ENCODE measurements at regions not wholly inside any gene's neighbourhood (a gene's known extent, or its start where the extent isn't known, plus 50 kb on each side); places are given as distances from the start of the nearest gene placed in this dataset.
A peak's percentile ranks its signal among the peaks of the same experiment; 100 is the strongest.
"Not testable (repeated sequence)": the region's sequence is repeated elsewhere in the genome, so short reads cannot be mapped to it uniquely, and the experiment has no call there.

GRCh38 chr22:27101288-27101687, 443.9 kb downstream of the MIAT start:
- no peak for ATAC-seq

DNA sequence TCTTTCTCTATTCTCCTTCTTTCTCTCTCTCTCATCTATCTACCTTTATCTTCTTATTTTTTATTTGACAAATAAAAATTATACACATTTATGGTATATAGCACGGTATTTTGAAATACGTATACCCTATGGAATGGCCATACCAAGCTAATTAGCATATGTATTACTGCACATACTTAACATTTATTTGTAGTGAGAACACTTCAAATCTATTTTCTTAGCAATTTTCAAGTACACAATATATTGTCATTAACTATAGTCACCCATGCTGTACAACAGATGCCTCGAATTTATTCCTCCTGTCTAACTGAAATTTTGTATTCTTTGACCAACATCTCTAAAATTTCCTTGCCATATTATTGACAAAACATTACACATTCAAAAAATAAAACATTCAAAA, 447.1 kb downstream of the MIAT start:
- ATAC-seq, result no peak

DNA sequence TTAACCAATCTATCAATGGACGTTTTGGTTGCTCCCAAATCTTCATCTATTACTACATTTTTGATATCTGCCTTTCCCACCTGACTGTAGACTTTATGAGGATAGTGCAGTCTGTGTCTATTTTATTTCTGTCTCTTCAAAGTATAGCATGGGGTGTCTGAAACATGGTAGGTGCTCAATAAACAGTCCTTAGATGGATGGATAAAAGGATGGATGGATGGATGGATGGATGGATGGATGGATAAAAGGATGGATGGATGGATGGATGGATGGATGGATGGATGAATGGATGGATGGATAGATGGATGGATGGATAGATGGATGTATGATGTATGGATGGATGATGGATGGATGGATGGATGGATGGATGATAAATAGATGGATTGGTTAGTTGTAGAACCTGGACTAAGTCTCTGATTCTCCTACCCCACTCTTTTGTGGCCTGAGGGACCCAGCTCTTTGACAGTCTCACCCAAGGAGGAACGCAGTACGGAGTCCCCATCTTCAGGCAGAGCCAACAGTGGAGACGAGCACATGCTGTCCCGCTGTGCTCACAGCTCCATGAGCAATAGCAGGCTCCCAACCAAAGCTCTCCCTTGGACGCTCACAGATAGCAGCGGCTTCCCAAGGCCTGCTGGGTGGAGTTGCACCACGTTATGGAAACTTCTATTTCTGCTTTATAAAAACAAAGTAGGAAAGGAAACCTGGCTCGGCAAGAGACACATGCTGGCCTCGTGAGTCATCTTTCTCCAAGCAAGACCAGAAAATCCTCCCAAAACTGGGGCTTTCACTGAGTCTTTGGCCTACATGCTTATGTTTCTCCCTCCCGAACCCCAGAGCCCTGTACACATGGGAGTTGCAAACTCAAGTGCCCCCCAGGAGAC, 448.0 kb downstream of the MIAT start:
- peak; percentile 16 for ATAC-seq

DNA sequence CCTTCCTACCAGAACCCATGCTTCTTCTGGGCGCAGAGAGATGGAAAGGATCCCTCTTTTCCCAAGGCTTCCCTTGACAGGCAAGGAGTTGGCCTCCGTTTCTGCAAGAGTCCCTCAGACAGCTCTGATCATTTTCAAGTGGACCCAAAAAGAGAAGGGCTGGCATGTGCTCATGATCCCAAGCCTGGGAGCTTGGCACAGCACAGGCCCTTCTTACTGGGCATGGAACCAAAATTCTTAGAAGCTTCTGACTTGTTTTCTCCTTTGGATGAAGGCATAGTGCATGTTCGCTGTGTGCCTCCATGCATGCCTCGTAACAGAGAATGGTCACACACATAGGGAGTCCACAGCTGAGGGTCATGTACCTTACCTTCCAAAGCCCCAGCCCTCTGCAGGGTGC, 449.6 kb downstream of the MIAT start:
- no peak for ATAC-seq

DNA sequence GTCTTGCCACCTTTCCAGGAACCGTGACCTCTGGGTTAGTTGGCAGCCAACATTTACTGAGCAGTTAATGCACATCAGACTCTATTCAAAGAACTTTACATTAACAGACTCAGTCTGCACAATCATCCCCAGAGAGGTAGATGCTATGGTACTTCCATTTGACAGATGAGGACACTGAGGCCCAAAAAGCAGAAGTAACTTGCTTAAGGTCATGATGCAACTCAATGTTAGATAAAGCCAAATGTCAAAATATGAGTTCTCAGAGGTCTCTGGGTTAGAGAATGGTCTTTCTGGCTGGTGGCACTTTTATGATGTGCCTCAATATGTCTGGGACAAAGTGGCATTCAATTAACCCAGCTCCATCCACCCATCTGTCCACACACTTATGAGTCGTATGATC, 450.0 kb downstream of the MIAT start:
- no peak for ATAC-seq

DNA sequence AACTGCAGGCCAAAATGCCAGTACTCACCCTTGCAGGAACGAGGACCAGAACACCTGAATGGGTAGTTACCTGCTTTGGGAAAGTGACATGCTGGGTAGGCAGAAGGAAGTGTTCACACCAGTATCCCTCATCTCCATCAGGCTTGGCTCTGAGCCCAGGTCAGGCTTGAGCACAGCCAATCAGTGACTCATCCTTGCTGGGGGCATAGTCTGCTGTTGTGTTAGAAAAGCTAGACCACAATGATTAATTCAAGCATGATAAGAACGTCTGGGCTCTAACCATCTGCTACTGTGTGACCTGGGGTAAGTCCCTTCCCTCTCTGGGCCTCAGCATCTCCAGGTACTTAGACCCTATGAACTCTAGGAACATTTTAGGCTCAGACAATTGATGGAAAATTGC, 450.4 kb downstream of the MIAT start:
- peak; percentile 57 for ATAC-seq

- no peak for ATAC-seq
These were observed 451.2 kb downstream of the MIAT start for GRCh38 chr22:27108425-27109114.

DNA sequence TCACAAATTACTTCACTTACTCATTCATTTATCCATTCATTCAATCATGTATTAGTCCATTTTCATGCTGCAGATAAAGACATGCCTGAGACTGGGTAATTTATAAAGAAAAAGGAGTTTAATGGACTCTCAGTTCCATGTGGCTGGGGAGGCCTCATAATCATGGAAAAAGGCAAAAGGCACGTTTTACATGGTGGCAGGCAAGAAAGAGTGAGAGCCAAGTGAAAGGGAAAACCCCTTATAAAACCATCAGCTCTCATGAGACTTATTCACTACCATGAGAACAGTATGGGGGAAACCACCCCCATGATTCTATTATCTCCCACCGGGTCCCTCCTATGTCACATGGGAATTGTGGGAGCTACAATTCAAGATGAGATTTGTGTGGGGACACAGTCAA, 452.0 kb downstream of the MIAT start:
- ATAC-seq, result not testable (repeated sequence)

GRCh38 chr22:27110665-27111451, 453.5 kb downstream of the MIAT start:
- ATAC-seq, result no peak

- ATAC-seq, result no peak
These were observed 454.6 kb downstream of the MIAT start for GRCh38 chr22:27111796-27112672.

GRCh38 chr22:27113211-27113635, 455.8 kb downstream of the MIAT start:
- ATAC-seq, result peak; percentile 59

DNA sequence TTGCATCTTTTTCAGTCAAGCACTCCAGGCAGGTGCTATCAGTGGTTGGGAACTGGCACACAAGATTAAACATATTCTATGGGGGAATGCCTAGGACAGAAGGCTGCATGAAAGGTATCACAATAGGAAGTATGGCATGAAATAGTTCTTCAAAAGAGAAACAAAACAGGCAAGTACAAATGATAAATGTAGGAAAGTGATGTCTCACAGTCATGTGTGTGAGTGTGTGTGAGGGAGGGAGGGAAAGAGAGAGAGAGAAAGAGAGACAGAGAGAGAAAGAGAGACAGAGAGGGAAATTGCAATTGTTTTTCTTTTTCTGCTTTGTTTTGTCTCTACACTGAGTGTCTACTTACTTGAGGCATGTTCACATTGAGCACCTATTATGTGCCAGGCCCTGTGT, 456.3 kb downstream of the MIAT start:
- ATAC-seq, result no peak

DNA sequence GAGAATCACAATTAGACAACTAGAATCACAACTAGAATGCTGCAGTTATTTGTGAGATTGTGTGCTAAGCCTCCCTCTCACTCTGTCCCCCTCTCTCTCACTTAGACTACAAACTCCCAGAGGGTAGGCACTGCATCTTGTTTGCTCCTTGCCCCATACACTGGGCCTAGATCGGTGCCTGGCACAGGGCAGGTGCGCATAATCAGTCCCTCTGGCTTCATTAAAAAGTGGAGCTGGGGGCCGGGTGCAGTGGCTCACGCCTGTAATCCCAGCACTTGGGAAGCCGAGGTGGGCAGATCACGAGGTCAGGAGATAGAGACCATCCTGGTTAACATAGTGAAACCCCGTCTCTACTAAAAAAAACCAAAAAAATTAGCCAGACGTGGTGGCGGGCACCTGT, 456.8 kb downstream of the MIAT start:
- ATAC-seq, result no peak

DNA sequence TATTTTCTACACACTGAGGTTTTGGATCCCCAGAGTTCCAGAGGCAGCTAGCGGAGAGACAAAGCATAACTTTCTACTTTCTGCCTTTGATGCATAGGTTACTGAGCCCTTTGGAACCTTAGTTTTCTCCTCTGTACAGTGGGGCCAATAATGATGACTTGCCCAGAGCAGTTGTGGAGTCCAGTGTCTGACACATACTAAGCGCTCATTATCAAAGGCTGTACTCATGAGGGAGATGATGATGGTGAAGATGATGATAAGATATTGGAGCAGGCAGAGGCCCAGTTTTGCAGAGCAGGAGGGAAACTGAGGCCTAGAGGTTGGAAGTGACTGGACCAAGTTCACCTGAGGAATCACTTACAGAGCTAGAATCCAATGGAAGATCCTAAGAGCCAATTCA, 458.0 kb downstream of the MIAT start:
- no peak for ATAC-seq

DNA sequence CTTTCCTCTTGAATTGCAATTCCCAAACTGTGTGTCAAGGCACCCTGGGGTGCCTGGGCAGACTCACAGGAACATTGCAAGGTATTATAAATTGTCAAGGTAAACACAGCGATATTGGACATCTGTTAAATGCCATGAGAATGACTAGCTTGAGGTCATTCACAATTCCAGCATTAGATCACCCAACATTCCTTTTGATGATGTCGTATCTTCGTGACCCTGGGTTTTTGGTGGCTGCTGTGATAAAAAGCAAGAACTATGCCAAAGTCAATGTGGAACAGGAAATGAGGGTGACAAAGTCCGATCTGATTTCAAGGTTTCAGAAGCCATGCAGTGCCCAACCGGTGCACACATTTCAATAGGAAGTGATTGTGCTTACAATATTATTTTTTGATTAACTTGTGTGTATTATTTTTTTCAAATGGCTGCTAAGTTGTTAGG, 458.4 kb downstream of the MIAT start:
- no peak for ATAC-seq

DNA sequence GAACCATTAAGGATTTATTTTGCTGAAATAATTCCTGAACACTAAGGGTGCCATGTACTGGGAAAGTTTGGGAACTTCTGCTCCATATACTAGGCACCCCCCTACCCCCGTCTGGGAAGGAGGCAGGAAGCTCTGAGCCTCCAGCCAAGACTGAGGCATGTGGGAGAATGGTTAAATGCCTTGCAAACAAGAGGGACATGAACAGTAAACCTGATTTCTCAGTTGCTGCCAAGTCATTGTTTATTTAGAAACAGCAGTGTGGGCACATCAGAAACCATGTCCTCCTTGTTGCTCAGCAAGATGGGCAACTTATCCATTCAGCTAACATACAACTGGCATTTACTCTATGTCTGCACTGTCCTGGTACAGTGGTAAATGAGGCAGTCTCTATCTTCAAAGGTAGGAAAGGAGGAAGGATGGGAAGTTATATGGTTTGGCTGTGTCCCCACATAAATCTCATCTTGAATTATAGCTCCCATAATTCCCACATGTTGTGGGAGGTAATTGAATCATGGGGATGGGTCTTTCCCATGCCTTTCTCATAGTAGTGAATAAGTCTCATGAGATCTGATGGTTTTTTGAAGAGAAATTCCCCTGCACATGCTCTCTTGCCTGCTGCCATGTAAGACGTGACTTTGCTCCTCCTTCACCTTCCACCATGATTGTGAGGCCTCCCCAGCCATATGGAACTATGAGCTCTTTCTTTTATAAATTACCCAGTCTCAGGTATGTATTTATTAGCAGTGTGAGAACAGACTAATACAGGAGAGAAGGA, 459.1 kb downstream of the MIAT start:
- no peak for ATAC-seq

DNA sequence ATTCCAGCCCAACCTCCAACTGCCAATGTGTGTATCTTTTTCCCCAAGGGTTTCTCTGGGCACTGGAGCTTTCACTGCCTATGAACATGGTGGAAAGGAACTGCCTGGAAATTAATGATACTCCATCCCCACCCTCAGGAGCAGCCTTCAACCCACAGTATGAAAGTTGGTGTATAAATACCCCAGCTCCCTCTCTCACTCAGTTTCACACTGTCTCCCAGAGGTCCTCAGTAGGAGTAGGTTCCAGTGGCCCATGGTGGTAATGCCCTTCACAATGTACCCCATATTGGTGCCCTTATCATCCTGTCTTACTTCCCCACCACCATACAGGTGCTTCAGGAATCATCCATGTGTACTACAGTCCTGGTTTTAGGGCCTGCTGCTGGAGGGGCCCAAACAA, 462.6 kb downstream of the MIAT start:
- no peak for ATAC-seq

DNA sequence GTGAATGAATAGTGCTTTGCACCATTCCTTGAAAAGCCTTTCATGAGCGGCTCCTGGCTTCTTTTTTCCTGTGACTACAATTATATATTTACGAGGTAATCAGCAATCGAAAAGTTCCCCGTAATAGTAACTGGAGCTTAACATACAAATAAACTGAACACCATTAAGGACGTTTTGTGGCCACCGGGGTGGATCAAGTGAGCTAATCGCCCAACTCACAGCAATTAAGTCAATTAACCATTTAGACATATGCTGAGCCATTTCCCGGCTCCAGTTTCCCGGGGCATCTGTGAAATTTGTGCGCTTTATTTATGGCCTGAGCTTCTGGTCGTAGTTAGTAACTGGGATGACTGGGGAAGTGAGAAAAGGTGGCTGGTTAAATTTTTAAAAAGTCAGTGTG, 465.2 kb downstream of the MIAT start:
- ATAC-seq, result no peak

DNA sequence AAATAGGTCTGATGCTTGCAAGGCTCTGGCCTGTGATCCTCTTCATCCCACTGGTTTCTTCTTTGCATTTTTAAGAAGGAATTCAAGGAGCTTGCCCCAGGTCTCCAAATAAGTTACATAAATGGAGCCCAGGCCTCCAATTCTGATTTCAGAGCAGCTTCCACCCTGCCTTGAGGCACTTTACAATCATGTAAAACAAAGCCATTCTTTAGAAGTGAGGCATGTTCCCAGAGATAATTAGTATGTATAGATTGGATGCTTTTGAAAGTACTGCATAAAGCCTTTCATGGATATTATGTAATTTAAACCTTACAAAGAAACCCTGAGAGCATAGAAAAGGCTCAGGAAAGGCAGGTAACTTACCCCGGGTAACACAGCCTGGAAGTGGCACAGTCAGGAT, 466.5 kb downstream of the MIAT start:
- no peak for ATAC-seq

GRCh38 chr22:27124351-27124966, 467.1 kb downstream of the MIAT start:
- no peak for ATAC-seq

DNA sequence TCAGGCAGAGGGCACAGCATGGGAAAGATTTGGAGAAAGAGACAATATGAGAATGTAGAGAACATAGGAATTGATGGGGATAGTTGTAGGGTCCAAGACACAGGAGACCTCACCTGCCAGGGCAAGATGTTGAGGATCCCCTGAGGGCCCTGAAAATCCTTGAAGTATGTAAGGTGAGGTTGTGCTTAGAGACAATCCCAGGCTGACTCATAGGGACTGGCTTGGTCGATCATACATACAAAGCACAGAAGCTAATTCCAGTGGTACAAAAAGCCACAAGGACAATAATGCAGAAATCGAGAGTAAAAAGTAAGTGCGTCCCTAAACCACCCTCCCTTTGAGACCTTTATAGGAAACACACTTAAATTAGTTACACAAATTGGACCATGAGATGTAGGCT, 468.2 kb downstream of the MIAT start:
- peak; percentile 58 for ATAC-seq
